Neutrophil (primary cell): ENCODE measurements at regions not wholly inside any gene's neighbourhood (a gene's known extent, or its start where the extent isn't known, plus 50 kb on each side); places are given as distances from the start of the nearest gene placed in this dataset.

Experiments used
- H3K27ac ChIP-seq: fragments of 200-600 bp; sonication (generic); 2 replicates; pipeline ENCODE4 v1.5.1; 2016; ENCODE audit warnings: mild to moderate bottlenecking, moderate library complexity
- H3K27me3 ChIP-seq: fragments of 200-600 bp; sonication (generic); 2 replicates; pipeline ENCODE4 v1.6.0; 2016; ENCODE audit warnings: mild to moderate bottlenecking
- H3K36me3 ChIP-seq: fragments of 200-600 bp; sonication (generic); 2 replicates; pipeline ENCODE4 v1.5.1; 2017
- H3K4me1 ChIP-seq, 2 experiments: fragments of 200-600 bp in 1 of 2; sonication (generic) in 1 of 2; 1 replicate in 1 of 2; 2 replicates in 1 of 2; pipeline versions ENCODE4 v1.5.1 to v1.6.1; 2013 to 2016; ENCODE audit warnings: low read depth in 1 of 2, low read length in 1 of 2, mild to moderate bottlenecking in 1 of 2, moderate library complexity in 1 of 2; ENCODE audit not compliant: control insufficient read depth in 1 of 2, insufficient read depth in 1 of 2
- H3K4me3 ChIP-seq, 2 experiments: fragments of 200-600 bp in 1 of 2; sonication (generic) in 1 of 2; 1 replicate in 1 of 2; 2 replicates in 1 of 2; pipeline ENCODE4 v1.5.1; 2013 to 2016; ENCODE audit warnings: low read depth in 1 of 2, low read length in 1 of 2, mild to moderate bottlenecking in 1 of 2, moderate library complexity in 1 of 2
- H3K9me3 ChIP-seq: fragments of 200-600 bp; sonication (generic); 2 replicates; pipeline ENCODE4 v1.5.1; 2016
- CTCF ChIP-seq: fragments of 200-600 bp; sonication (generic); IDR thresholded peaks from 2 replicates; pipeline ENCODE4 v1.5.1; 2016; ENCODE audit warnings: antibody characterized with exemption

GRCh38 chr14:94919896-94920295 lies 150.0 kb upstream of the GSC start:
- no peaks in the 10 kb centered on the region for H3K9me3 ChIP-seq
- no peaks in the 10 kb centered on the region for H3K36me3 ChIP-seq
- H3K4me3 ChIP-seq: no peak overlapping the region
- H3K4me1 ChIP-seq: no peaks in the 10 kb centered on the region
- TF ChIP-seq CTCF: no peak
- no peak overlapping the region for H3K27ac ChIP-seq
- no peaks in the 10 kb centered on the region for H3K27me3 ChIP-seq

- Histone ChIP-seq H3K36me3 (no peaks in the 10 kb centered on the region), H3K4me1 (no peaks in the 10 kb centered on the region), H3K27me3 (no peaks in the 10 kb centered on the region), H3K9me3 (no peaks in the 10 kb centered on the region), H3K4me3 (no peak overlapping the region), H3K27ac (no peak overlapping the region)
- TF ChIP-seq CTCF: no peak
Observed at GRCh38 chr14:94918896-94919295, 149.0 kb upstream of the GSC start.

GRCh38 chr14:94917041-94917600 lies 147.2 kb upstream of the GSC start:
- no peaks in the 10 kb centered on the region for H3K27me3 ChIP-seq
- no peak for TF ChIP-seq CTCF
- H3K36me3 ChIP-seq: no peaks in the 10 kb centered on the region
- no peaks in the 10 kb centered on the region for H3K9me3 ChIP-seq
- no peak overlapping the region for H3K4me3 ChIP-seq
- H3K4me1 ChIP-seq: no peaks in the 10 kb centered on the region
- no peak overlapping the region for H3K27ac ChIP-seq

- H3K9me3 ChIP-seq: no peaks in the 10 kb centered on the region
- H3K4me3 ChIP-seq: no peak overlapping the region
- H3K27me3 ChIP-seq: no peaks in the 10 kb centered on the region
- H3K36me3 ChIP-seq: no peaks in the 10 kb centered on the region
- no peak for TF ChIP-seq CTCF
- no peak overlapping the region for H3K27ac ChIP-seq
- no peaks in the 10 kb centered on the region for H3K4me1 ChIP-seq
Observed at GRCh38 chr14:94914191-94914590, 144.3 kb upstream of the GSC start.

- Histone ChIP-seq H3K27ac (no peak overlapping the region), H3K27me3 (peaks cover 8% of the 10 kb centered on the region), H3K9me3 (no peaks in the 10 kb centered on the region), H3K36me3 (no peaks in the 10 kb centered on the region), H3K4me3 (no peak overlapping the region), H3K4me1 (no peaks in the 10 kb centered on the region)
- TF ChIP-seq CTCF: no peak
Observed at GRCh38 chr14:94907626-94908261, 137.8 kb upstream of the GSC start.
